ENCODE measurements at regions not wholly inside any gene's neighbourhood (a gene's known extent, or its start where the extent isn't known, plus 50 kb on each side); places are given as distances from the start of the nearest gene placed in this dataset.

- TF ChIP-seq TAF1 (IDR thresholded peaks at IDR 0.05; ENCODE audit: borderline replicate concordance, low read depth, low read length) (no peak), POLR2A (IDR thresholded peaks at IDR 0.05; ENCODE audit: low read depth, low read length) (no peak), POLR2AphosphoS5 (IDR thresholded peaks at IDR 0.05; ENCODE audit: low read depth, low read length) (no peak)
- FAIRE-seq = no peak
- no peak for DNase-seq (ENCODE audit: insufficient read length)
Measured at GRCh38 chr3:72213296-72214065, 428.5 kb upstream of the PROK2 start.

- TF ChIP-seq POLR2AphosphoS5 (IDR thresholded peaks at IDR 0.05; ENCODE audit: low read depth, low read length) (no peak), TAF1 (IDR thresholded peaks at IDR 0.05; ENCODE audit: borderline replicate concordance, low read depth, low read length) (no peak), POLR2A (IDR thresholded peaks at IDR 0.05; ENCODE audit: low read depth, low read length) (no peak)
- FAIRE-seq (no peak), DNase-seq (ENCODE audit: insufficient read length) (no peak)
Measured at GRCh38 chr3:72212396-72212795, 427.4 kb upstream of the PROK2 start.

- no peak for FAIRE-seq
Measured at GRCh38 chr3:72210261-72210660, 425.3 kb upstream of the PROK2 start.

GRCh38 chr3:72205297-72205826, 420.4 kb upstream of the PROK2 start:
- FAIRE-seq = no peak

More at GRCh38 chr3:72210261-72210660, 425.3 kb upstream of the PROK2 start:
- DNase-seq (ENCODE audit: insufficient read length) = no peak
- no peak for TF ChIP-seq POLR2AphosphoS5 (IDR thresholded peaks at IDR 0.05; ENCODE audit: low read depth, low read length)
- TF ChIP-seq TAF1 (IDR thresholded peaks at IDR 0.05; ENCODE audit: borderline replicate concordance, low read depth, low read length) = no peak
- no peak for TF ChIP-seq POLR2A (IDR thresholded peaks at IDR 0.05; ENCODE audit: low read depth, low read length)

GRCh38 chr3:72204452-72204851, 419.5 kb upstream of the PROK2 start:
- TF ChIP-seq TAF1 (IDR thresholded peaks at IDR 0.05; ENCODE audit: borderline replicate concordance, low read depth, low read length) (no peak), POLR2A (IDR thresholded peaks at IDR 0.05; ENCODE audit: low read depth, low read length) (no peak)
- DNase-seq (ENCODE audit: insufficient read length) (no peak), FAIRE-seq (no peak)

More at GRCh38 chr3:72205297-72205826, 420.4 kb upstream of the PROK2 start:
- no peak for DNase-seq (ENCODE audit: insufficient read length)
- no peak for TF ChIP-seq POLR2AphosphoS5 (IDR thresholded peaks at IDR 0.05; ENCODE audit: low read depth, low read length)
- no peak for TF ChIP-seq TAF1 (IDR thresholded peaks at IDR 0.05; ENCODE audit: borderline replicate concordance, low read depth, low read length)
- TF ChIP-seq POLR2A (IDR thresholded peaks at IDR 0.05; ENCODE audit: low read depth, low read length) = no peak

GRCh38 chr3:72203613-72204349, 418.8 kb upstream of the PROK2 start:
- TF ChIP-seq TAF1 (IDR thresholded peaks at IDR 0.05; ENCODE audit: borderline replicate concordance, low read depth, low read length) (no peak), POLR2AphosphoS5 (IDR thresholded peaks at IDR 0.05; ENCODE audit: low read depth, low read length) (no peak), POLR2A (IDR thresholded peaks at IDR 0.05; ENCODE audit: low read depth, low read length) (no peak)
- FAIRE-seq (no peak), DNase-seq (ENCODE audit: insufficient read length) (no peak)

GRCh38 chr3:72203105-72203504, 418.2 kb upstream of the PROK2 start:
- no peak for FAIRE-seq
- DNase-seq (ENCODE audit: insufficient read length) = no peak
- TF ChIP-seq POLR2AphosphoS5 (IDR thresholded peaks at IDR 0.05; ENCODE audit: low read depth, low read length) = no peak
- no peak for TF ChIP-seq TAF1 (IDR thresholded peaks at IDR 0.05; ENCODE audit: borderline replicate concordance, low read depth, low read length)
- no peak for TF ChIP-seq POLR2A (IDR thresholded peaks at IDR 0.05; ENCODE audit: low read depth, low read length)

GRCh38 chr3:72200332-72200731, 415.4 kb upstream of the PROK2 start:
- no peak for DNase-seq (ENCODE audit: insufficient read length)
- no peak for FAIRE-seq
- TF ChIP-seq POLR2A (IDR thresholded peaks at IDR 0.05; ENCODE audit: low read depth, low read length) (no peak), POLR2AphosphoS5 (IDR thresholded peaks at IDR 0.05; ENCODE audit: low read depth, low read length) (no peak), TAF1 (IDR thresholded peaks at IDR 0.05; ENCODE audit: borderline replicate concordance, low read depth, low read length) (no peak)

- TF ChIP-seq POLR2AphosphoS5 (IDR thresholded peaks at IDR 0.05; ENCODE audit: low read depth, low read length) (no peak), POLR2A (IDR thresholded peaks at IDR 0.05; ENCODE audit: low read depth, low read length) (no peak), TAF1 (IDR thresholded peaks at IDR 0.05; ENCODE audit: borderline replicate concordance, low read depth, low read length) (no peak)
- DNase-seq (ENCODE audit: insufficient read length) (no peak), FAIRE-seq (no peak)
Measured at GRCh38 chr3:72199530-72199929, 414.6 kb upstream of the PROK2 start.

- DNase-seq (ENCODE audit: insufficient read length) (no peak), FAIRE-seq (no peak)
- TF ChIP-seq POLR2AphosphoS5 (IDR thresholded peaks at IDR 0.05; ENCODE audit: low read depth, low read length) (no peak), TAF1 (IDR thresholded peaks at IDR 0.05; ENCODE audit: borderline replicate concordance, low read depth, low read length) (no peak), POLR2A (IDR thresholded peaks at IDR 0.05; ENCODE audit: low read depth, low read length) (no peak)
Measured at GRCh38 chr3:72196377-72196929, 411.5 kb upstream of the PROK2 start.

GRCh38 chr3:72195895-72196294, 410.9 kb upstream of the PROK2 start:
- no peak for FAIRE-seq
- TF ChIP-seq POLR2A (IDR thresholded peaks at IDR 0.05; ENCODE audit: low read depth, low read length) (no peak), TAF1 (IDR thresholded peaks at IDR 0.05; ENCODE audit: borderline replicate concordance, low read depth, low read length) (no peak), POLR2AphosphoS5 (IDR thresholded peaks at IDR 0.05; ENCODE audit: low read depth, low read length) (no peak)
- DNase-seq (ENCODE audit: insufficient read length) = no peak
